Neural progenitor cell (in vitro differentiated cells): ENCODE measurements at regions not wholly inside any gene's neighbourhood (a gene's known extent, or its start where the extent isn't known, plus 50 kb on each side); places are given as distances from the start of the nearest gene placed in this dataset.

Source experiments
- CTCF ChIP-seq: fragments of 200-600 bp; sonication (generic); IDR thresholded peaks from 2 replicates; pipeline ENCODE4 v1.5.1; 2017; ENCODE audit warnings: antibody characterized with exemption, mild to moderate bottlenecking
- EZH2 ChIP-seq: fragments of 200-600 bp; sonication (generic); IDR thresholded peaks from 2 replicates; pipeline ENCODE4 v1.6.1; 2017; ENCODE audit warnings: antibody characterized with exemption, mild to moderate bottlenecking, moderate library complexity

GRCh38 chr3:68571321-68571720 lies 361.0 kb downstream of the TAFA4 start:
- TF ChIP-seq EZH2 (no peak), CTCF (no peak)
